Neural progenitor cell (in vitro differentiated cells): ENCODE measurements at regions not wholly inside any gene's neighbourhood (a gene's known extent, or its start where the extent isn't known, plus 50 kb on each side); places are given as distances from the start of the nearest gene placed in this dataset.

Experiments used
- EZH2 ChIP-seq: fragments of 200-600 bp; sonication (generic); IDR thresholded peaks from 2 replicates; pipeline ENCODE4 v1.6.1; 2017; ENCODE audit warnings: antibody characterized with exemption, mild to moderate bottlenecking, moderate library complexity
- TF ChIP-seq, protein P1 (sequence below): fragments of 200-600 bp; sonication (generic); IDR thresholded peaks from 2 replicates; pipeline ENCODE4 v1.5.1; 2017; ENCODE audit warnings: antibody characterized with exemption, mild to moderate bottlenecking

DNA sequence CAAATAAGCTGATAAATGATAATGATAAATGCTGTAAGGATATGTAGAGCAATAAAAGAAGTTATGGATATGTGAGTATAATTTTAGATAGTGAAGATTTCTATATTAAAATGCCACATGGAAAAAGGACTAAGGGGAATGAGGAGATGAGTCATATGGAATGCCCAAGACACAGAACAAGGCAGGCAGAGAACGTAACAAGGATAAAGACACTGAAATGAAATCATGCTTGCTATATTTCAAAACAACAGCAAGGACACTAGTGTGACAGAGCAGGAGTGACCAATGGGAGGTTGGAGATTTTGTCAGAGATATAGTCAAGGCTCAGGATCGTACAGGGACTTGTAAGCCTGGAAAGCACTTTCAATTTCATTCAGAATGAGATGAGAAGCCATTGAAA, 621.5 kb upstream of the SEMA6D start:
- TF ChIP-seq, protein P1, sequence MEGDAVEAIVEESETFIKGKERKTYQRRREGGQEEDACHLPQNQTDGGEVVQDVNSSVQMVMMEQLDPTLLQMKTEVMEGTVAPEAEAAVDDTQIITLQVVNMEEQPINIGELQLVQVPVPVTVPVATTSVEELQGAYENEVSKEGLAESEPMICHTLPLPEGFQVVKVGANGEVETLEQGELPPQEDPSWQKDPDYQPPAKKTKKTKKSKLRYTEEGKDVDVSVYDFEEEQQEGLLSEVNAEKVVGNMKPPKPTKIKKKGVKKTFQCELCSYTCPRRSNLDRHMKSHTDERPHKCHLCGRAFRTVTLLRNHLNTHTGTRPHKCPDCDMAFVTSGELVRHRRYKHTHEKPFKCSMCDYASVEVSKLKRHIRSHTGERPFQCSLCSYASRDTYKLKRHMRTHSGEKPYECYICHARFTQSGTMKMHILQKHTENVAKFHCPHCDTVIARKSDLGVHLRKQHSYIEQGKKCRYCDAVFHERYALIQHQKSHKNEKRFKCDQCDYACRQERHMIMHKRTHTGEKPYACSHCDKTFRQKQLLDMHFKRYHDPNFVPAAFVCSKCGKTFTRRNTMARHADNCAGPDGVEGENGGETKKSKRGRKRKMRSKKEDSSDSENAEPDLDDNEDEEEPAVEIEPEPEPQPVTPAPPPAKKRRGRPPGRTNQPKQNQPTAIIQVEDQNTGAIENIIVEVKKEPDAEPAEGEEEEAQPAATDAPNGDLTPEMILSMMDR = no peak
- TF ChIP-seq EZH2 = no peak
